Esophagus muscularis mucosa (tissue), 3 donors: ENCODE measurements at regions not wholly inside any gene's neighbourhood (a gene's known extent, or its start where the extent isn't known, plus 50 kb on each side); places are given as distances from the start of the nearest gene placed in this dataset.
"Not testable (repeated sequence)": the region's sequence is repeated elsewhere in the genome, so short reads cannot be mapped to it uniquely, and the experiment has no call there.

Experiments used
- CTCF ChIP-seq, 3 experiments: fragments of 200-600 bp in 2 of 3; fragments of 450-650 bp in 1 of 3; sonication (generic) in 2 of 3; IDR thresholded peaks; one replicate each; pipeline ENCODE4 v1.5.1; 2017 to 2019; ENCODE audit warnings: antibody characterized with exemption in 3 of 3, mild to moderate bottlenecking in 2 of 3, moderate library complexity in 1 of 3
- POLR2AphosphoS5 ChIP-seq, 2 donors: sonication (generic); formaldehyde crosslinking; IDR thresholded peaks; one replicate each; pipeline ENCODE4 v1.6.1; 2017; ENCODE audit warnings: antibody characterized with exemption in 2 of 2

GRCh38 chr12:86944197-86944819 lies 688.1 kb upstream of the MGAT4C start:
- TF ChIP-seq CTCF, POLR2AphosphoS5 (IDR thresholded peaks at IDR 0.05): not testable (repeated sequence)
